GM23338 (cell line): ENCODE measurements at regions not wholly inside any gene's neighbourhood (a gene's known extent, or its start where the extent isn't known, plus 50 kb on each side); places are given as distances from the start of the nearest gene placed in this dataset.

Source experiments
- EZH2 ChIP-seq: fragments of 200-600 bp; sonication (generic); IDR thresholded peaks from one replicate; pipeline ENCODE4 v1.8.0; 2017; ENCODE audit warnings: antibody characterized with exemption, mild to moderate bottlenecking, low read depth; ENCODE audit not compliant: unreplicated experiment
- EZH2phosphoT487 ChIP-seq: fragments of 200-600 bp; sonication (generic); IDR thresholded peaks from one replicate; pipeline ENCODE4 v1.8.1; 2018; ENCODE audit warnings: antibody characterized with exemption; ENCODE audit not compliant: unreplicated experiment
- JUNB ChIP-seq: IDR thresholded peaks from one replicate; pipeline ENCODE4 v1.6.1; 2016; ENCODE audit warnings: antibody characterized with exemption; ENCODE audit not compliant: unreplicated experiment
- TF ChIP-seq, protein P1 (sequence below), 2 experiments: fragments of 200-600 bp in 1 of 2; sonication (generic) in 1 of 2; conservative IDR thresholded peaks; 2 replicates each; pipeline versions ENCODE4 v1.5.1 to v1.6.1; 2016 to 2017; ENCODE audit warnings: antibody characterized with exemption in 2 of 2, low read depth in 2 of 2, mild to moderate bottlenecking in 2 of 2, moderate library complexity in 1 of 2

GRCh38 chr1:68378296-68379084, 71.3 kb downstream of the RPE65 start:
- TF ChIP-seq JUNB (no peak), EZH2phosphoT487 (no peak), EZH2 (no peak)
- TF ChIP-seq, protein P1, sequence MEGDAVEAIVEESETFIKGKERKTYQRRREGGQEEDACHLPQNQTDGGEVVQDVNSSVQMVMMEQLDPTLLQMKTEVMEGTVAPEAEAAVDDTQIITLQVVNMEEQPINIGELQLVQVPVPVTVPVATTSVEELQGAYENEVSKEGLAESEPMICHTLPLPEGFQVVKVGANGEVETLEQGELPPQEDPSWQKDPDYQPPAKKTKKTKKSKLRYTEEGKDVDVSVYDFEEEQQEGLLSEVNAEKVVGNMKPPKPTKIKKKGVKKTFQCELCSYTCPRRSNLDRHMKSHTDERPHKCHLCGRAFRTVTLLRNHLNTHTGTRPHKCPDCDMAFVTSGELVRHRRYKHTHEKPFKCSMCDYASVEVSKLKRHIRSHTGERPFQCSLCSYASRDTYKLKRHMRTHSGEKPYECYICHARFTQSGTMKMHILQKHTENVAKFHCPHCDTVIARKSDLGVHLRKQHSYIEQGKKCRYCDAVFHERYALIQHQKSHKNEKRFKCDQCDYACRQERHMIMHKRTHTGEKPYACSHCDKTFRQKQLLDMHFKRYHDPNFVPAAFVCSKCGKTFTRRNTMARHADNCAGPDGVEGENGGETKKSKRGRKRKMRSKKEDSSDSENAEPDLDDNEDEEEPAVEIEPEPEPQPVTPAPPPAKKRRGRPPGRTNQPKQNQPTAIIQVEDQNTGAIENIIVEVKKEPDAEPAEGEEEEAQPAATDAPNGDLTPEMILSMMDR (conservative IDR thresholded peaks at IDR 0.05; ENCODE audit: low read depth in 2 of 2), result no peak
